IMR-90 (cell line): ENCODE measurements at regions not wholly inside any gene's neighbourhood (a gene's known extent, or its start where the extent isn't known, plus 50 kb on each side); places are given as distances from the start of the nearest gene placed in this dataset.
A peak's percentile ranks its signal among the peaks of the same experiment; 100 is the strongest.

ENCODE experiments used
- ATAC-seq: fragments of 200-7000 bp; cut with Tn5 transposase; 2 replicates; pipeline ENCODE4 v1.9.1; 2020; ENCODE audit warnings: low read depth, mild to moderate bottlenecking, moderate library complexity
- BruUV-seq: library from RNA; stranded (reverse); fragments of 400-500 nt; replicated peaks from 2 replicates; lab custom pipeline; 2021; lab: Mats Ljungman, UMichigan
- CTCF ChIA-PET: fragments of 300-600 bp; formaldehyde crosslinking; extraction: SDS; loops from one replicate; lab custom pipeline; 2021; ENCODE audit warnings: antibody characterized with exemption; lab: Yijun Ruan, JAX
- POLR2A ChIA-PET: fragments of 300-600 bp; sonication (Branson Sonifier 250); formaldehyde crosslinking; loops from one replicate; lab custom pipeline; 2022; ENCODE audit warnings: antibody characterized with exemption; ENCODE audit not compliant: unreplicated experiment; lab: Charles Lee
- DNase-seq: peaks from one replicate; pipeline ENCODE4 v3.0.0; 2013
- H2AFZ ChIP-seq: replicated peaks from 2 replicates; pipeline ENCODE3; 2013; ENCODE audit warnings: low read length, mild to moderate bottlenecking; ENCODE audit not compliant: poor library complexity
- H2AK5ac ChIP-seq: 2 replicates; pipeline ENCODE4 v1.6.1; 2013; ENCODE audit warnings: low read depth, low read length, inconsistent platforms
- H2AK9ac ChIP-seq: replicated peaks from 2 replicates; pipeline ENCODE3; 2013; ENCODE audit warnings: mild to moderate bottlenecking, low read depth, low read length, moderate library complexity; ENCODE audit not compliant: poor library complexity
- H2BK120ac ChIP-seq: 2 replicates; pipeline ENCODE4 v1.6.1; 2013; ENCODE audit warnings: low read depth, low read length, inconsistent platforms
- H2BK15ac ChIP-seq: 3 replicates; pipeline ENCODE4 v1.6.1; 2013; ENCODE audit warnings: low read depth, low read length, inconsistent platforms
- H2BK20ac ChIP-seq: 2 replicates; pipeline ENCODE4 v1.6.1; 2013; ENCODE audit warnings: low read depth, mild to moderate bottlenecking, inconsistent platforms, low read length, moderate library complexity
- H2BK5ac ChIP-seq: 2 replicates; pipeline ENCODE4 v1.6.1; 2013; ENCODE audit warnings: mild to moderate bottlenecking, low read depth, low read length, inconsistent platforms; ENCODE audit not compliant: poor library complexity, severe bottlenecking
- H3K14ac ChIP-seq: replicated peaks from 2 replicates; pipeline ENCODE4 v1.6.1; 2013; ENCODE audit warnings: low read depth, low read length, inconsistent platforms
- H3K18ac ChIP-seq: 2 replicates; pipeline ENCODE4 v1.6.1; 2013; ENCODE audit warnings: low read depth, low read length, control low read depth
- H3K23ac ChIP-seq: 2 replicates; pipeline ENCODE4 v1.6.1; 2013; ENCODE audit warnings: low read depth, low read length, inconsistent platforms
- H3K27ac ChIP-seq: 2 replicates; pipeline ENCODE4 v1.5.1; 2013; ENCODE audit warnings: mild to moderate bottlenecking, control low read depth, low read length; ENCODE audit not compliant: insufficient read depth
- H3K27me3 ChIP-seq: 2 replicates; pipeline ENCODE4 v1.6.1; 2013; ENCODE audit warnings: low read length; ENCODE audit not compliant: control insufficient read depth, insufficient read depth
- H3K36me3 ChIP-seq: 2 replicates; pipeline ENCODE4 v1.6.1; 2013; ENCODE audit warnings: low read length, mixed read lengths; ENCODE audit not compliant: control insufficient read depth, insufficient read depth
- H3K4ac ChIP-seq: 2 replicates; pipeline ENCODE4 v1.6.1; 2013; ENCODE audit warnings: low read depth, low read length, inconsistent platforms
- H3K4me1 ChIP-seq: 2 replicates; pipeline ENCODE4 v1.6.1; 2013; ENCODE audit warnings: low read length, mixed read lengths; ENCODE audit not compliant: control insufficient read depth, insufficient read depth
- H3K4me2 ChIP-seq: 2 replicates; pipeline ENCODE4 v1.6.1; 2013; ENCODE audit warnings: low read depth, mild to moderate bottlenecking, control low read depth, low read length, moderate library complexity
- H3K4me3 ChIP-seq: 2 replicates; pipeline ENCODE4 v1.5.1; 2013; ENCODE audit warnings: low read depth, mild to moderate bottlenecking, control low read depth, low read length, moderate library complexity; ENCODE audit not compliant: insufficient read depth
- H3K56ac ChIP-seq: 2 replicates; pipeline ENCODE4 v1.6.1; 2013; ENCODE audit warnings: low read length, inconsistent platforms; ENCODE audit not compliant: insufficient read depth; ENCODE audit errors: extremely low read depth
- H3K79me1 ChIP-seq, 2 experiments: 2 replicates each; pipeline ENCODE4 v1.6.1; 2013; ENCODE audit warnings: low read length in 2 of 2, inconsistent platforms in 1 of 2, low read depth in 1 of 2
- H3K9ac ChIP-seq: 2 replicates; pipeline ENCODE4 v1.6.1; 2013; ENCODE audit warnings: low read depth, low read length, control low read depth
- H3K9me1 ChIP-seq: 2 replicates; pipeline ENCODE4 v1.6.1; 2013; ENCODE audit warnings: low read length, inconsistent platforms; ENCODE audit not compliant: insufficient read depth
- H3K9me3 ChIP-seq: 2 replicates; pipeline ENCODE4 v1.6.1; 2013; ENCODE audit warnings: low read length; ENCODE audit not compliant: control insufficient read depth, insufficient read depth
- H4K20me1 ChIP-seq: 2 replicates; pipeline ENCODE4 v1.6.1; 2013; ENCODE audit warnings: low read length, inconsistent platforms; ENCODE audit not compliant: insufficient read depth
- H4K5ac ChIP-seq: 2 replicates; pipeline ENCODE4 v1.6.1; 2013; ENCODE audit warnings: mild to moderate bottlenecking, low read depth, low read length, control low read depth
- H4K8ac ChIP-seq, 2 experiments: 2 replicates each; pipeline ENCODE4 v1.6.1; 2013; ENCODE audit warnings: low read depth in 2 of 2, low read length in 2 of 2, control low read depth in 1 of 2, inconsistent platforms in 1 of 2
- H4K91ac ChIP-seq: 2 replicates; pipeline ENCODE4 v1.6.1; 2013; ENCODE audit warnings: low read depth, low read length, inconsistent platforms; ENCODE audit not compliant: insufficient read depth
- BHLHE40 ChIP-seq: fragments of 150-350 bp; IDR thresholded peaks from 2 replicates; pipeline ENCODE4 v1.6.1; 2016; ENCODE audit warnings: mild to moderate bottlenecking, low read depth, low read length
- CEBPB ChIP-seq: IDR thresholded peaks from 2 replicates; pipeline ENCODE4 v1.6.1; 2012; ENCODE audit warnings: low read depth, low read length, improper control_type of control experiment
- CHD1 ChIP-seq: IDR thresholded peaks from 2 replicates; pipeline ENCODE4 v1.6.1; 2012; ENCODE audit warnings: low read depth, low read length, improper control_type of control experiment
- CTCF ChIP-seq: conservative IDR thresholded peaks from 2 replicates; pipeline ENCODE4 v1.5.1; 2012; ENCODE audit warnings: mild to moderate bottlenecking, low read depth, low read length, improper control_type of control experiment
- ELK1 ChIP-seq: fragments of 150-350 bp; IDR thresholded peaks from 2 replicates; pipeline ENCODE4 v1.6.1; 2016; ENCODE audit warnings: low read depth, mild to moderate bottlenecking, low read length, moderate library complexity, borderline replicate concordance
- FOS ChIP-seq: fragments of 150-350 bp; IDR thresholded peaks from 2 replicates; pipeline ENCODE4 v1.6.1; 2016; ENCODE audit warnings: low read depth, low read length
- MAFK ChIP-seq: IDR thresholded peaks from 2 replicates; pipeline ENCODE4 v1.6.1; 2012; ENCODE audit warnings: low read depth, low read length, improper control_type of control experiment
- MAZ ChIP-seq: IDR thresholded peaks from 2 replicates; pipeline ENCODE4 v1.6.1; 2012; ENCODE audit warnings: low read depth, mild to moderate bottlenecking, low read length, improper control_type of control experiment, moderate library complexity, borderline replicate concordance
- POLR2A ChIP-seq: IDR thresholded peaks from 2 replicates; pipeline ENCODE4 v1.6.1; 2012; ENCODE audit warnings: mild to moderate bottlenecking, low read depth, low read length
- RAD21 ChIP-seq: IDR thresholded peaks from 2 replicates; pipeline ENCODE4 v1.6.1; 2012; ENCODE audit warnings: low read length, improper control_type of control experiment
- RFX5 ChIP-seq: IDR thresholded peaks from 2 replicates; pipeline ENCODE4 v1.8.0; 2012; ENCODE audit warnings: low read depth, mild to moderate bottlenecking, low read length, moderate library complexity
- USF2 ChIP-seq: fragments of 150-350 bp; IDR thresholded peaks from 2 replicates; pipeline ENCODE4 v1.6.1; 2017; ENCODE audit warnings: mild to moderate bottlenecking, antibody characterized with exemption, low read length, low read depth
- WGBS, 2 experiments: methylation state at CpG; one replicate each; pipeline versions ENCODE4 v1.1.5 to v1.1.7; 2013; ENCODE audit warnings: missing lambda C conversion rate in 2 of 2; ENCODE audit not compliant: insufficient read length in 1 of 2; ENCODE audit errors: extremely low coverage in 2 of 2; 5-methylcytosine and 5-hydroxymethylcytosine counted together
- dilution Hi-C: fragments of 300-500 bp; cut with HindIII; formaldehyde crosslinking; loops from one replicate; pipeline ENCODE4 v1.14.3; 2018; ENCODE audit warnings: low sequenced_read_pairs; ENCODE audit not compliant: unreplicated experiment
- in situ Hi-C: fragments of 300-500 bp; cut with MboI; formaldehyde crosslinking; loops from 3 replicates; pipeline ENCODE4 v1.14.3; 2019; ENCODE audit warnings: low sequenced_read_pairs, inconsistent platforms, mixed read lengths
- intact Hi-C: fragments of 100-400 bp; cut with micrococcal nuclease; formaldehyde crosslinking; loops from 2 replicates; pipeline ENCODE4 v1.10.0; 2022

- no peak overlapping the region for H2BK120ac ChIP-seq
- no peak overlapping the region for H4K91ac ChIP-seq
- no peak for DNase-seq
- no peaks in the 10 kb centered on the region for H3K4me1 ChIP-seq
- no peak overlapping the region for H3K27ac ChIP-seq
- no peak overlapping the region for H2BK15ac ChIP-seq
- H4K8ac ChIP-seq: no peak overlapping the region
- no peak overlapping the region for H3K14ac ChIP-seq
- no peak overlapping the region for H2BK20ac ChIP-seq
- no peak overlapping the region for H3K23ac ChIP-seq
- no peak overlapping the region for H3K4me3 ChIP-seq
- ChIA-PET POLR2A (no interaction called here), CTCF (interaction anchor here (0.7 kb wide), 1 partner anchor 256 kb away, joined by 4 read pairs; no protein-coding TSS in a partner anchor)
- in situ Hi-C loops: no loop called here
- ATAC-seq: no peak
- H3K36me3 ChIP-seq: no peaks in the 10 kb centered on the region
- no peak overlapping the region for H3K4ac ChIP-seq
- intact Hi-C loops: loop anchor here (5.0 kb wide), 1 partner anchor 406 kb away; no protein-coding TSS in a partner anchor
- peak overlapping the region; percentile 62 for H2AFZ ChIP-seq
- dilution Hi-C loops: no loop called here
- H2AK5ac ChIP-seq: no peak overlapping the region
- H3K9me1 ChIP-seq: no peaks in the 10 kb centered on the region
- H3K9me3 ChIP-seq: peaks cover 2% of the 10 kb centered on the region; the same call in 1 of the 2 replicates
- H3K56ac ChIP-seq: no peak overlapping the region
- H4K20me1 ChIP-seq: no peaks in the 10 kb centered on the region
- H3K18ac ChIP-seq: no peak overlapping the region
- H2BK5ac ChIP-seq: no peak overlapping the region
- H4K5ac ChIP-seq: no peak overlapping the region
- no TSS peak for BruUV-seq
- WGBS, 2 experiments: 90% methylated on average over 4 of the region's 25 CpGs; no CpG with 5 or more reads in 1 of the 2 experiments
- no peak overlapping the region for H3K4me2 ChIP-seq
- H3K9ac ChIP-seq: no peak overlapping the region
- no peaks in the 10 kb centered on the region for H3K27me3 ChIP-seq
- TF ChIP-seq RFX5 (no peak), CEBPB (no peak), MAZ (no peak), CHD1 (no peak), USF2 (no peak), BHLHE40 (no peak), CTCF (no peak), MAFK (no peak), ELK1 (no peak), FOS (no peak), RAD21 (no peak), POLR2A (no peak)
- no peak overlapping the region for H2AK9ac ChIP-seq
- H3K79me1 ChIP-seq: no peaks in the 10 kb centered on the region
These were observed 175.6 kb downstream of the BMP7 start for GRCh38 chr20:57090590-57091560.
